B cell (primary cell): ENCODE measurements at regions not wholly inside any gene's neighbourhood (a gene's known extent, or its start where the extent isn't known, plus 50 kb on each side); places are given as distances from the start of the nearest gene placed in this dataset.

Experiments used
- CTCF ChIP-seq: fragments of 200-600 bp; IDR thresholded peaks from one replicate; pipeline ENCODE4 v1.8.0; 2022; ENCODE audit warnings: antibody characterized with exemption, mild to moderate bottlenecking
- EZH2 ChIP-seq: IDR thresholded peaks from 2 replicates; pipeline ENCODE4 v1.6.1; 2012; ENCODE audit warnings: borderline replicate concordance, low read depth, mild to moderate bottlenecking, moderate library complexity, low read length; ENCODE audit not compliant: insufficient read depth, poor library complexity, severe bottlenecking

- TF ChIP-seq CTCF (no peak), EZH2 (no peak)
Observed at GRCh38 chr14:38505973-38506249, 250.0 kb upstream of the CLEC14A start.
